GM12878 (cell line): ENCODE measurements at regions not wholly inside any gene's neighbourhood (a gene's known extent, or its start where the extent isn't known, plus 50 kb on each side); places are given as distances from the start of the nearest gene placed in this dataset.

Experiments used
- ATAC-seq: fragments of 200-7000 bp; cut with Tn5 transposase; 3 replicates; pipeline ENCODE4 v1.9.1; 2020; ENCODE audit warnings: mild to moderate bottlenecking, moderate library complexity
- BruUV-seq: library from RNA; stranded (reverse); fragments of 400-500 nt; replicated peaks from 2 replicates; lab custom pipeline; 2021; lab: Mats Ljungman, UMichigan
- CTCF ChIA-PET: fragments of 300-600 bp; sonication (Branson Sonifier 250); formaldehyde crosslinking; extraction: SDS; loops from one replicate; lab custom pipeline; 2021; ENCODE audit warnings: inconsistent platforms; lab: Yijun Ruan, JAX
- POLR2A ChIA-PET: fragments of 350-600 bp; formaldehyde crosslinking; extraction: SDS; loops from one replicate; lab custom pipeline; 2021; ENCODE audit warnings: inconsistent platforms; lab: Charles Lee
- RAD21 ChIA-PET: fragments of 300-600 bp; sonication (Branson Sonifier 250); formaldehyde crosslinking; loops from one replicate; lab custom pipeline; 2023; ENCODE audit warnings: antibody characterized with exemption; ENCODE audit not compliant: unreplicated experiment; lab: Charles Lee
- SMC1A ChIA-PET: fragments of 300-600 bp; sonication (Branson Sonifier 250); formaldehyde crosslinking; loops from one replicate; lab custom pipeline; 2023; ENCODE audit not compliant: unreplicated experiment, uncharacterized antibody; lab: Charles Lee
- DNase-seq: peaks from one replicate; pipeline ENCODE4 v3.0.0-alpha.2; 2011; ENCODE audit warnings: low read depth, low spot score
- FAIRE-seq: peaks from 3 replicates; lab custom pipeline; 2011; peaks lifted over from hg19 to GRCh38; lab: Jason Lieb, UNC
- H2AFZ ChIP-seq: 2 replicates; pipeline ENCODE4 v1.6.0; 2011; ENCODE audit warnings: low read depth, low read length, control low read depth; ENCODE audit not compliant: control insufficient read depth
- H3K27ac ChIP-seq: 2 replicates; pipeline ENCODE4 v1.5.1; 2011; ENCODE audit warnings: control low read depth; ENCODE audit not compliant: control insufficient read depth, insufficient read depth
- H3K27me3 ChIP-seq, 2 experiments: replicated peaks in 1 of 2; 2 replicates each; pipeline versions ENCODE4 v1.6.0 to v1.6.1; 2011; ENCODE audit warnings: low read length in 1 of 2; ENCODE audit not compliant: control insufficient read depth in 2 of 2, insufficient read depth in 2 of 2
- H3K36me3 ChIP-seq, 2 experiments: 2 replicates each; pipeline ENCODE4 v1.5.1; 2011; ENCODE audit warnings: low read length in 1 of 2; ENCODE audit not compliant: control insufficient read depth in 2 of 2, insufficient read depth in 2 of 2
- H3K4me1 ChIP-seq: 2 replicates; pipeline ENCODE4 v1.6.1; 2011; ENCODE audit warnings: mild to moderate bottlenecking, low read length, moderate library complexity, mixed read lengths; ENCODE audit not compliant: control insufficient read depth, insufficient read depth
- H3K4me2 ChIP-seq: 2 replicates; pipeline ENCODE4 v1.6.0; 2011; ENCODE audit warnings: control low read depth; ENCODE audit not compliant: control insufficient read depth, insufficient read depth
- H3K4me3 ChIP-seq: fragments of 200-600 bp; sonication (generic); 2 replicates; pipeline ENCODE4 v1.5.1; 2016
- H3K79me2 ChIP-seq: 2 replicates; pipeline ENCODE4 v1.6.0; 2011; ENCODE audit warnings: low read length; ENCODE audit not compliant: control insufficient read depth, insufficient read depth
- H3K9ac ChIP-seq: 2 replicates; pipeline ENCODE4 v1.8.0; 2011; ENCODE audit warnings: low read length, control low read depth, mixed read lengths; ENCODE audit not compliant: control insufficient read depth, insufficient read depth
- H3K9me3 ChIP-seq: replicated peaks from 3 replicates; pipeline ENCODE4 v1.5.1; 2011; ENCODE audit warnings: mild to moderate bottlenecking, low read length; ENCODE audit not compliant: control insufficient read depth, insufficient read depth
- H4K20me1 ChIP-seq: 2 replicates; pipeline ENCODE4 v1.6.0; 2011; ENCODE audit not compliant: control insufficient read depth, insufficient read depth
- IRF3 ChIP-seq: fragments of 450-650 bp; IDR thresholded peaks from 2 replicates; pipeline ENCODE4 v1.6.1; 2014; ENCODE audit warnings: mild to moderate bottlenecking
- MLLT1 ChIP-seq: fragments of 450-650 bp; IDR thresholded peaks from 2 replicates; pipeline ENCODE4 v1.6.1; 2016; ENCODE audit warnings: mild to moderate bottlenecking
- NFYA ChIP-seq: IDR thresholded peaks from 2 replicates; pipeline ENCODE4 v1.6.1; 2011; ENCODE audit warnings: low read depth, mild to moderate bottlenecking, low read length, improper control_type of control experiment, borderline replicate concordance
- NR2C2 ChIP-seq: IDR thresholded peaks from 2 replicates; pipeline ENCODE4 v1.6.1; 2011; ENCODE audit warnings: borderline replicate concordance, low read depth; ENCODE audit not compliant: control insufficient read depth, insufficient read length
- RUNX3 ChIP-seq: IDR thresholded peaks from 2 replicates; pipeline ENCODE4 v1.6.1; 2012; ENCODE audit warnings: low read length, inconsistent platforms
- TCF12 ChIP-seq: IDR thresholded peaks from 2 replicates; pipeline ENCODE4 v1.6.1; 2011; ENCODE audit warnings: low read depth, mild to moderate bottlenecking, low read length
- WGBS: methylation state at CpG from one replicate; pipeline ENCODE4 v1.1.6; 2016; ENCODE audit warnings: low lambda C conversion rate; ENCODE audit not compliant: insufficient replicate concordance, insufficient coverage; ENCODE audit errors: missing lambda C conversion rate; 5-methylcytosine and 5-hydroxymethylcytosine counted together
- in situ Hi-C: fragments of 300-500 bp; cut with MboI; formaldehyde crosslinking; loops from 9 replicates; pipeline ENCODE4 v1.14.3; 2018; ENCODE audit warnings: mixed read lengths
- intact Hi-C: fragments of 100-400 bp; cut with micrococcal nuclease; formaldehyde crosslinking; loops from one replicate; pipeline ENCODE4 v1.14.2; 2022; ENCODE audit not compliant: unreplicated experiment

DNA sequence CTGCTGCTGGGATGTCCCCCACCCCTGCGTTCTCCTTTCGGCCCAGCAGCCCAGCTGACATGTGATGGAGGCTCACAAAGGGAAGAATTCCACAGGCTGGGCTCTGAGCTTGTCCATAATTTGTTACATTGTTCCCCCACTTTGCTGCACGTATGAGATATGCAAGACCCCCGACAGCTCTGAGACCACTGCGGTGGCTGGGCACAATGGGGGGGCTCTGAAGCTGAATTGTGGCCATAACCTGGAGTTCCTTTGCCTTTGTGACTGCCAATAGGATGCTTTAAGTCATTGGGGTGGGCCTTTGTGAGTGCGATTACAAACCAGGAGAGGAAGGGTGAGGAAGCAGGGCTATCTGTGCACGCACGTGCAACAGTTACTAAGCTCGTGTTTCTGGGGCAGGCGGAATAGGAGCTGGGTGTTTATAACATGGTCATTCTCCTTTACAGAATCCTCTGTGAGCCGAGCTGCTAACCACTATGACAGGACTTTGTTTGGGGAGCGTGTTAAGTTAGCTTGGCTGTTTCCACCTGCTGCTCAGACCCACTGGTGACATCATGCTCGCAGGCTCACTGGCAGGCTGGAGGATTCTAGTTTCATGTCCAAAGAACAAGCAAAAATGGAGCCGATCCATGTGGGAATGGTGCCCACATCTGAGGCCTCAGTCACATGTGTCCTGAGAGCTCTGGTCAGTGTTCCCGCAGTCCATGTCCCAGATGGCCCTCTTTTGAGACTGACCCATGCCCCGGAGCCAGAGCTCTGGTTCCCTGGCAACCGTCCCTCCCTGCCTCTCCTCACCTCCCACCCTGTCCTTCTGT is 208.3 kb upstream of the SALL1 start:
- intact Hi-C loops: no loop called here
- H3K36me3 ChIP-seq: no peaks in the 10 kb centered on the region

More for the DNA sequence above, 208.3 kb upstream of the SALL1 start:
- Histone ChIP-seq H3K9ac (no peak overlapping the region), H4K20me1 (no peaks in the 10 kb centered on the region), H3K9me3 (no peaks in the 10 kb centered on the region), H3K27me3 (no peaks in the 10 kb centered on the region), H3K4me1 (no peaks in the 10 kb centered on the region), H2AFZ (no peak overlapping the region), H3K4me2 (no peak overlapping the region), H3K79me2 (no peaks in the 10 kb centered on the region), H3K27ac (no peak overlapping the region), H3K4me3 (no peak overlapping the region)
- no TSS peak for BruUV-seq
- FAIRE-seq (no peak), ATAC-seq (no peak), DNase-seq (no peak)
- SMC1A ChIA-PET: no interaction called here
- POLR2A ChIA-PET: no interaction called here
- WGBS: 40% methylated on average over 17 of the region's 17 CpGs
- TF ChIP-seq IRF3: no peak
- no peak for TF ChIP-seq MLLT1
- TF ChIP-seq NFYA: no peak
- no peak for TF ChIP-seq NR2C2
- TF ChIP-seq RUNX3: no peak
- TF ChIP-seq TCF12: no peak
- in situ Hi-C loops: no loop called here
- CTCF ChIA-PET: no interaction called here
- RAD21 ChIA-PET: no interaction called here
